OCI-LY7 (cell line): ENCODE measurements at regions not wholly inside any gene's neighbourhood (a gene's known extent, or its start where the extent isn't known, plus 50 kb on each side); places are given as distances from the start of the nearest gene placed in this dataset.

Experiments used
- BruUV-seq: library from RNA; stranded (reverse); fragments of 400-500 nt; replicated peaks from 2 replicates; lab custom pipeline; 2021; lab: Mats Ljungman, UMichigan
- CTCF ChIA-PET: fragments of 300-600 bp; sonication (Branson Sonifier 250); formaldehyde crosslinking; loops from one replicate; lab custom pipeline; 2022; ENCODE audit warnings: antibody characterized with exemption; ENCODE audit not compliant: unreplicated experiment; lab: Charles Lee
- POLR2A ChIA-PET: fragments of 300-600 bp; sonication (Branson Sonifier 250); formaldehyde crosslinking; loops from one replicate; lab custom pipeline; 2022; ENCODE audit warnings: antibody characterized with exemption; lab: Charles Lee
- DNase-seq: peaks from one replicate; pipeline ENCODE4 v3.0.0-alpha.2; 2015; ENCODE audit warnings: low spot score
- H2AFZ ChIP-seq: fragments of 200-600 bp; sonication (generic), shearing (Covaris generic); 2 replicates; pipeline ENCODE4 v1.6.1; 2014; ENCODE audit warnings: mild to moderate bottlenecking, antibody characterized with exemption, low read length, moderate library complexity
- H3K27ac ChIP-seq: fragments of 200-600 bp; sonication (generic); 2 replicates; pipeline ENCODE4 v1.5.1; 2014; ENCODE audit warnings: mixed run types, low read depth, mild to moderate bottlenecking, moderate library complexity, low read length, inconsistent platforms; ENCODE audit not compliant: poor library complexity, severe bottlenecking
- H3K36me3 ChIP-seq: fragments of 200-600 bp; sonication (generic); 2 replicates; pipeline ENCODE4 v1.6.1; 2014; ENCODE audit warnings: mild to moderate bottlenecking, antibody characterized with exemption, low read length, moderate library complexity, mixed read lengths; ENCODE audit not compliant: insufficient read depth
- H3K4me1 ChIP-seq: fragments of 200-600 bp; sonication (generic); 2 replicates; pipeline ENCODE4 v1.5.1; 2014; ENCODE audit warnings: mild to moderate bottlenecking, low read length; ENCODE audit not compliant: insufficient read depth, poor library complexity, severe bottlenecking
- H3K4me2 ChIP-seq: fragments of 200-600 bp; sonication (generic); 2 replicates; pipeline ENCODE4 v1.6.1; 2014; ENCODE audit warnings: mild to moderate bottlenecking, low read length
- H3K4me3 ChIP-seq: fragments of 200-600 bp; sonication (generic); 2 replicates; pipeline ENCODE4 v1.5.1; 2014; ENCODE audit warnings: mild to moderate bottlenecking, low read depth, low read length; ENCODE audit not compliant: poor library complexity, severe bottlenecking
- H3K79me2 ChIP-seq: fragments of 200-600 bp; sonication (generic); 2 replicates; pipeline ENCODE4 v1.6.1; 2016; ENCODE audit warnings: low read depth, mild to moderate bottlenecking, low read length, moderate library complexity, mixed read lengths; ENCODE audit not compliant: insufficient read depth
- H3K9me2 ChIP-seq: fragments of 200-600 bp; sonication (generic); 2 replicates; pipeline ENCODE4 v1.6.1; 2016; ENCODE audit warnings: mild to moderate bottlenecking, low read length, mixed read lengths; ENCODE audit not compliant: insufficient read depth
- H3K9me3 ChIP-seq: fragments of 200-600 bp; sonication (generic); 2 replicates; pipeline ENCODE4 v1.6.1; 2014; ENCODE audit warnings: mild to moderate bottlenecking, mixed run types, low read length, mixed read lengths
- H4K20me1 ChIP-seq: fragments of 200-600 bp; sonication (generic); 2 replicates; pipeline ENCODE4 v1.6.1; 2014; ENCODE audit warnings: mild to moderate bottlenecking, antibody characterized with exemption, low read length, moderate library complexity, mixed read lengths; ENCODE audit not compliant: insufficient read depth
- CTCF ChIP-seq: fragments of 200-600 bp; sonication (generic); conservative IDR thresholded peaks from 2 replicates; pipeline ENCODE4 v1.5.1; 2014; ENCODE audit warnings: mild to moderate bottlenecking, antibody characterized with exemption, low read length, moderate library complexity, mixed read lengths
- EZH2phosphoT487 ChIP-seq: fragments of 200-600 bp; sonication (generic); IDR thresholded peaks from 2 replicates; pipeline ENCODE4 v1.6.1; 2018; ENCODE audit warnings: low read depth, borderline replicate concordance, mild to moderate bottlenecking, mixed run types, antibody characterized with exemption, low read length, moderate library complexity, mixed read lengths
- intact Hi-C: fragments of 100-400 bp; cut with micrococcal nuclease; formaldehyde crosslinking; loops from one replicate; pipeline ENCODE4 v1.10.0; 2022; ENCODE audit not compliant: unreplicated experiment

- Histone ChIP-seq H3K36me3 (no peaks in the 10 kb centered on the region), H3K4me2 (no peak overlapping the region), H3K9me2 (no peaks in the 10 kb centered on the region), H3K9me3 (no peaks in the 10 kb centered on the region), H4K20me1 (no peaks in the 10 kb centered on the region), H3K4me1 (no peaks in the 10 kb centered on the region), H3K27ac (no peak overlapping the region), H3K79me2 (no peaks in the 10 kb centered on the region), H3K4me3 (no peak overlapping the region), H2AFZ (no peak overlapping the region)
- CTCF ChIA-PET: no interaction called here
- DNase-seq: no peak
- intact Hi-C loops: no loop called here
- POLR2A ChIA-PET: interaction anchor here (0.8 kb wide), 1 partner anchor 64 kb away, joined by 4 read pairs; no protein-coding TSS in a partner anchor
- no TSS peak for BruUV-seq
- TF ChIP-seq EZH2phosphoT487: no peak
- no peak for TF ChIP-seq CTCF
Measured at GRCh38 chr7:22596763-22597400, 96.9 kb upstream of the STEAP1B start.

- no TSS peak for BruUV-seq
- no peak overlapping the region for H2AFZ ChIP-seq
- ChIA-PET CTCF (no interaction called here), POLR2A (no interaction called here)
- H3K4me1 ChIP-seq: no peaks in the 10 kb centered on the region
- intact Hi-C loops: no loop called here
- no peaks in the 10 kb centered on the region for H3K9me3 ChIP-seq
- H3K27ac ChIP-seq: no peak overlapping the region
- no peaks in the 10 kb centered on the region for H4K20me1 ChIP-seq
- TF ChIP-seq EZH2phosphoT487 (no peak), CTCF (no peak)
- DNase-seq: no peak
- no peaks in the 10 kb centered on the region for H3K79me2 ChIP-seq
- no peaks in the 10 kb centered on the region for H3K9me2 ChIP-seq
- H3K36me3 ChIP-seq: no peaks in the 10 kb centered on the region
- no peak overlapping the region for H3K4me3 ChIP-seq
- no peak overlapping the region for H3K4me2 ChIP-seq
Measured at GRCh38 chr7:22594020-22594419, 94.0 kb upstream of the STEAP1B start.

- Histone ChIP-seq H3K4me1 (no peaks in the 10 kb centered on the region), H3K36me3 (no peaks in the 10 kb centered on the region), H2AFZ (no peak overlapping the region), H3K9me2 (no peaks in the 10 kb centered on the region), H3K9me3 (no peaks in the 10 kb centered on the region), H4K20me1 (no peaks in the 10 kb centered on the region), H3K27ac (no peak overlapping the region), H3K4me3 (no peak overlapping the region), H3K79me2 (no peaks in the 10 kb centered on the region), H3K4me2 (no peak overlapping the region)
- DNase-seq: no peak
- TF ChIP-seq EZH2phosphoT487 (no peak), CTCF (no peak)
- BruUV-seq: no TSS peak
- ChIA-PET CTCF (no interaction called here), POLR2A (interaction anchor here (0.7 kb wide), 1 partner anchor 16 kb away, joined by 3 read pairs; no protein-coding TSS in a partner anchor)
- intact Hi-C loops: no loop called here
Measured at GRCh38 chr7:22591271-22591670, 91.3 kb upstream of the STEAP1B start.
